Amygdala (tissue), 56 donors: ENCODE measurements at regions not wholly inside any gene's neighbourhood (a gene's known extent, or its start where the extent isn't known, plus 50 kb on each side); places are given as distances from the start of the nearest gene placed in this dataset.

Experiments used
- DNase-seq, 56 donors: peaks; one replicate each; lab custom pipeline; 2025; lab: John Stamatoyannopoulos, UW

DNA sequence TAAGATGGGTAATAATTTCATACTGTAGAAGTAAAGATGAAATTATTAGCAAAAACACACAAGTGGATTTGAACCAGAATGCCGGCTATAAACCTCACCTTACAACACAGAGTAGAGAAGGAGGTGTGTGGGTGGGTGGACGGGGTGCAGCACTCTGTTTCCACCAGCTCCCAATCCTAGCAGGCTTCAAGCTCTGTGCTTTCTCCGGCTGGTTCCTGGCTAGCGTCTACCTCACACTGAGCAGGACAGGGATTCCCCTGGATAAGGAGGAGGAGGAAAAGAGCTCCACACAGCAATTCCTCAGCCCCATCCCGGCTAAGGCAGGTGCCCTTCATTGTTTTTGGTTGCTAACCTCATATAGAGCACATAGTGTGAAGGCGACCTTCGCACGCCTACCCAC lies 453.3 kb downstream of the C6orf118 start:
- no peak for DNase-seq

DNA sequence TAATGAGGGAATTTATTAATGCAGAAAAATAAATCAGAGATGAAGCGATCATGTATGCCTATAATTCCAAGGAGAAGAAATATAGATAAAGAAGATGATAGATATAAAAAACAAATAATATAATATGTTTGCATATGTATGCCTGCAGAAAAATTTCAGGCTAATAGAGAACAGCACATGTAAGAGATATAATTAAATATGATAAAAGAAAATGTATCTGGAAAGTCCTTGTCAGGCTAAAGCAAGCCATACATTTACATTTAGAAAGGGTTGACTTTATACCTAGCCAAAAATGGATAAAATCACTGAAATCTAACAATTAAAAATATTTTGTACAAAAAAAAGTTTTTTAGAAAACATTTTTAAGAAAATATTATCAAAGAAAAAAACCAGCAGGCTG lies 454.1 kb downstream of the C6orf118 start:
- DNase-seq, result no peak

DNA sequence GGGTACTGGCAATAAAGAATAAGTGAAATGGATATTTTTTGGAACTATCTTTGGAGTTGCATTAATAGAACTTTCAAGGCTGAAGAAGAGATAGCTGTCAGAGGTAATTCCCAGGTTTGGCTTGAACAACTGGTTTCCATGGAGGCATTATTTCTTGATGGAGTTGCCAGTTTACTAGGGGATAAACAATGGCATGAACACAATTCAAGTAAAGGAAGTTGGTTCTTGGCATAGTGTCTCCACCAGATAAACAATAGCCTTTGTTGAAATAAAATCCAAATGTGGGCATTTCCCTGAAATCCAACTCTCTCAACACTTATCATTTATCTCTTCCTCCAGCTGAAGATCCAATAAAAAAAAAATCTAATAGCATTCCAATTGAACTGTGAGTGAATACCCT lies 454.9 kb downstream of the C6orf118 start:
- no peak for DNase-seq

DNA sequence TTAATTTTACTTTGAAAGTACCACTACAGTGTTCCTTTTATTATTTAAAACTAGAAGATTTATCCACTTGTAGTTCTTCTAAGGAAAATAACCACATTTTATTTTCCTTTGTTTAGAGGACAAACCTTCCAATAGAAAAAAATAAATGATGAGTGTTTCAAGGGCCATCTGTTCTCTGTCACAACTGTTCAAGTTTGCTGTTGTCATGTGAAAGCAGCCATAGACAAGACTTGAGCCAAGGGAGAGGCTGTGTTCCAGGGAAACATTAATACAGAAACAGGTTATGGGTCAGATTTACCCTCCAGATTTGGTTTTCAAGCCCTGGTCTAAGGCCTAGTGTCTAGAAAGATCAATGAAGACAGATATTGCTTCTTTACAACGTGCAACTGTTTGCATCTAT lies 463.6 kb downstream of the C6orf118 start:
- no peak for DNase-seq

DNA sequence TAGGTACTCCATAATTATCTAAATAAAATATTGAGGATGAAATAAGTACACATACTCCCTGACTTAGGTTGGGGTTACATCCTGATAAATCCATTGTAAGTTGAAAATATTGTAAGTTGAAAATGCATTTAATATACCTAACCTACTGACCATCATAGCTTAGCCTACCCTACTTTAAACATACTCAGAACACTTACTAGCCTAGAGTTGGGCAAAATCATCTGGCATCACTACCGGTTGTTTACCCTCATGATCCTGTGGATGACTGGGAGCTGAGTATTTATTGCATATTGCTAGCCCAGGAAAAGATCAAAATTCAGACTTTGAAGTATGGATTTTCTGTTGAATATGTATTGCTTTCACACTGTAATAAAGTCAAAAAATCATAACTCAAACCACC lies 467.3 kb downstream of the C6orf118 start:
- no peak for DNase-seq

DNA sequence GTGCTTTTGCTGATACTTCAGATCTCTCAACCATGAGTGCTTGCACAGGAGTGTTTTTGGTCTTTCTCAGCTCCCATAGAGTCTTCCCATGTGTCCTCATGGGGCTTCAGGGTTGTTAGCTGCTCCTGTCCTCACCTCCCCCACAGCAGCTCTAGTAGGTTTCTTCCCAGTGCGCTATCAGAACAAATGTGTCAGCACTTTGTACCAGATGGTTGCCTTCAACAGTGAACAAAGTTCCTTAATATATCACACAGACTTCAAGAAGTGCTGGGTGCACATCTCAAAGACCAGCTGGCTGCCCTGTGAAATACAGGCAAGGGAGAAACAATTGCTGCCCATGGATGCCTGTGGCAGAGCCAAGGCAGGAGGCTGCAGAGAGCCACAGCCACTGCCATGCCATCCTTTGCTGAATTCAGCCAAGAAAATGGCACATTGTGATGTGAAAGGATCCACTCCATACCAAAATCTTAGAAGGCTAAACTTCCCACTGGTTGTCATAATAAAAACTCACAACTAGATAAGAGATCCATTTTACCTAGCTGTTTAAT lies 471.3 kb downstream of the C6orf118 start:
- DNase-seq, result no peak

DNA sequence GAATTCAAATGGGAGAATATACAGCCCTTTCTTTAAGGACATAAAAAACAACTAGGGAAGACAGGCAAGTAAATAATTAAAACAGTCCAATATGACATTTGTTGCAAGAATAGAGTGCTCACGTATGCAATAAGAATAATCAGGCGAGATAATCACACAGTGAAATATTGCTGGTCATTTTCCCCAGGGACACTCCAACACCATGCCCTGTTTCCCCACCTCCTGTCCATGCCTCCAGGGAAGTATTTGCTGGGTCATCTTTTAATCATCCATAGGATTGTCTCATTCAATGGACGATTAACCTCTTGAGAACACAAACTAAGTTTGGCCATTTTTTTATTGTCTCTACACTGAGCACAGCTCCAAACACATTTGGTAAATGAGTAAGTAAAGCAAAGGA lies 472.9 kb downstream of the C6orf118 start:
- no peak for DNase-seq

DNA sequence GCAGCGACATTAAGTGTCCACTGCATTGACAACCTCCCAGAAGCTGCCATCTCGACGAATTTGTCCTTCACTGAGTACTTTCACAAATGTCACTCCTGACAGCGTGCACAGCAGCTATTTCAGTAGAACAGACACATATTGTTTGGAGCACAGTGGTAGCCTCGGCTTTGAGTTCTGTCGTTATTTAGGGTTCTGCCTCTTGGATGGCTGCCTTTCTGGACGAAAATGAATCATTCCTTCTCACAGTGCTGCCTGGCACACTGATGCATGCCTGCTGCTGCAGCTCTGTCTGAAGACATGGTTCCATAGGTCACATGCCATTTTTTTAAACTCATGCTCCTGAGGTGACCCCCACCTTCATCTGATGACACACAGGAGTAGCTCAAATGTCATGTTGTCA lies 477.0 kb downstream of the C6orf118 start:
- peak in 30 of 56 donors; percentile 5 to 75 (median 30) for DNase-seq

DNA sequence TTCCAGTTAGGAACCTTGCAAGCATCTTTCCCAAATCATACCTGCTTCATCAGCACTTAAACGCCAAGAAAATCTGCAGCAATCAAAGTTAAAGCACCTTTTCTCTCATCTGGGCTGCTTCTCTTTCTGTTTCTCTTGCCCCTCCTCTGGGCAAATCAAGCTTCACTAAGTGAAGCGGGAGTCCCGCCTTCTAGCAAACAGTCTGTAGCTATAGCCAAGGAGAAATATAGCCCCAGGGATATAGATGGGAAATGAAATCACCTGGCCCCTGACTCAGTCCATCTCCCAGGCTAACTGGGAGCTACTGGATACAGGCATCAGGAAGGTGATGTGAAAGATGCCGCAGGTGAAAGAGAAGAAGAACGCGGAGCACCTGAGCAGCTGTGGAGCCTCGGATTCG lies 481.9 kb downstream of the C6orf118 start:
- DNase-seq, result no peak

DNA sequence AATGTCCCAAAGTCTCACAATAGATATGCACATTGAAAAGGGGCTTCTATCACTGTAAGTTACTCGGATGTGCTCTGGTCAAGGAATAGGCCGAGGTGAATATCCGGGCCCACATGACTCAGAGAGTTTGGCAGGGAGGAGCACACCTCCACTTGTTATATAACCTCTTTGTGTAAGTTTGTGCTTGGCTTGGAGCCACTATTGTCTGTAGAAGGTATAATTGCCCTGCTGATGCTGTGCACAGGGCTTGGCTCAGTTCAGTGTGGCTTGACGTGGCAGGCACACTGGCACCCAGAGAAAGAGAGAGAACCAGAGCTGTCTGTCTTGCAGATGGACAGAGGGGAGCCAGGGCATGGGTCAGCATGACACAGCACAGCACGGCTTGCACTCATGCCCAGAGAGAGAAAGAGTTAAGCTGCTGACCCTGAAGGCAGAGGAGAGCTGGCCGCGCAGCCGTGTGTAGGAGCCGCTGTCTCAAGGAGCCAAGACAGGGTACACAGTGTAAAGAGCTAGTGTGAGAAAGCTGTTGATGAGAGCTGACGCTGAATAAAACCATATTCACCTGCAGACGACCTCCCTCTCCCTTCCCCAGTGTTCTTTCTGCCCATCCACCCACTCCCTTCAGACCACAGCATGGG lies 482.5 kb downstream of the C6orf118 start:
- peak in 9 of 56 donors; percentile 2 to 78 (median 12) for DNase-seq

DNA sequence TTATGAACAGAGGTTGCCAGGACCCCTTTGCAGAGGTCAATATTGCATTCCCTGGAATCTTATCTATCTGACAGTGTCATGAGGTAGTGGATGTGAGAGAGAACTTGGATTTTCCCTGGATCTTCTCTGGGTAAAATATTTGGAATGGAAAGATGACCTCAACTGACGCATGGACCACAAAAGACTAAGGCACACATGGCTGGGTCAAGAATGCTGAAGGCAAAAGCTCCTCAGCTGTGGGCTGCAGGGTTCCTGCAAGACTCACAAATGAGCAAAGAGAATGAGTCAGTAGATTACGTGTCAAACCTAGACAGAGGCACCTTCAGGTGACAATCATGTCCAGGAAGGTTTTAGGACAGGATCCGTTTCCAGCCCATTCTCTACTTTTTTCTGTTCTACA lies 484.0 kb downstream of the C6orf118 start:
- no peak for DNase-seq

DNA sequence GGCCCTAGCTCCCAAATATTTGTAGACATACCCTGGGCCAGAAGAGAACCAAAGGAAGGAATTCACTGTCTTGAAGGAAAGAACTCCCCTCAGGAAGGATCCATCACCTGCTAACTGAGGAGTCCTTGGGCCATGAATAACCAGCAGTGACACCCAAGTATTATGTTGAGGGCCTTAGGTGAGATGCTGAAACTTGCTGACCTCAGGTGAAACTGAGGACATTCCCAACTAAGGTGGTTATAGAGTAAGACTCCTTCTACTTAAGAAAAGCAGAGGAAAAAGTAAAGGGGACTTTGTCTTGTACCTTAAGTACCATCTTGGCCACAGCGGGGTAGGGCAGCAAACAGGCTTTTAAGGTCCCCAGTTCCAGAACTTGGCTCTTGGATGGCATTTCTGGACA lies 491.7 kb downstream of the C6orf118 start:
- DNase-seq, result no peak

DNA sequence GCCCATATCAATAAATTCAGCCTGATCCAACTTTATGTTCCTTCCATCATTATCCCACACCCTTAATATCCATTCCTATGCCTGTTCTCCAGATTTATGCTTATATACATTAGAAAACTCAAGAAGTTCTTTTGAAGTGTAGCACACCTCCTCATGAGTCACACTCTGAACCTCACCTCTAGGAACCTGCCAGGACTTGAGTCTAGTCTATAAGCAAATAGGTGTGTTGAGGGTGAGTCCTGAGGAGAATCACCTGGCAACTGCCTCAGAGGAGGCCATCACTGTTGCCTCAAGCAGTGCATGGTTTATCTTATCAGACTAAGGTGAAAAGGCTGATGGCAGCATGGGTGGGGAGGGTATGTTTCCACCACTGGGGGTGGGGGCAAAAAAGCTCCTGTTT lies 496.7 kb downstream of the C6orf118 start:
- no peak for DNase-seq

DNA sequence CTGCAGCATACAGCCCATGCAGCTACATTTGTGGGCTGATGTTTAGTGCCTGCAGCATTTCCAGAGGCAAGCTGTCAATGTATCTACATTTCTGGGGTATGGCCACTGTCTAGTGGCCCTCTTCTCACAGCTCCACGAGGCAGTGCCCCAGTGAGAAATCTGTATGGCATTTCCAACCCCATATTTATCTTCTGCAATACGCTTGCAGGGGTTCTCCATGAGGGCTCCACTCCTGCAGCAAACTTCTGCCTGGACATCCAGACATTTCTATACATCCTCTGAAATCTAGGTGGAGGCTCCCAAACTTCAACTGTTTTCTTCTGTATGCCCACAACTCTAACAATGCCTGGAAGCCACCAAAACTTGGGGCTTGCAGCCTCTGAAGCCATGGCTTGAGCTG lies 502.3 kb downstream of the C6orf118 start:
- DNase-seq, result no peak

DNA sequence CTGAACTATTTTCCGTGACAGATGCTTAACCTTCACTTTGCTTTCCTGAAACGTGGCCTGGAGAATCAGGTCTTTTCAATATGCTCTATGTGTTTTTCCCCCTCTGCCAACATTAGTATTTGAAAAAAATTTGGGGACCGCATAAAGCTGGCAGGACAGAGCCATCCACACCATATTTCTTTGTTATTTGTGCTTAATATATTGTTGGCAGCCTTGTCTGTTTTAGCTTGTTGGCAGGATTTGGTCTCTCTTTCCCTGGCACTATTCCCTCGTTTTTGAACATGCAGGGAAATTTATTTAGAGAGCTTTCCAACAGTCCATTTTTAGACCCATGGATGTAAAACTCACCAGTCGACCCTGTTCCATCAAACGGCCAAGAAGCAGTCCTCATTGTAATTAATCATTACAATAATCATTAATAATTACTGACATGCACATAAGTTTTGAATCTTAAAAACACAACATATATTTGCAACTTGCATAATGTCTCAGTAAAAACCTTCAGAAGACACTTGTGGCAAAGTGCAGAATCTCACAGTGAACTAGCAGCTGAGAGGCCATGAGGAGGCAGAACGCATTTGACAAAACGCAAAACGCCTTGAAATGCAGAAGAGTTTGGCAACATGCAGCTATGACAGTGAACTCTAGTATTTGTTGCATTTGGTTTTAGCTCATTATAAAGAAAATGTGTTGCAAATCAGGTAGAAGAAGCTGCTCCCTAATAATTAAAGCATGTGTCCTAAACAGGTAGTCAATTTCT lies 514.2 kb downstream of the C6orf118 start:
- DNase-seq, result no peak

DNA sequence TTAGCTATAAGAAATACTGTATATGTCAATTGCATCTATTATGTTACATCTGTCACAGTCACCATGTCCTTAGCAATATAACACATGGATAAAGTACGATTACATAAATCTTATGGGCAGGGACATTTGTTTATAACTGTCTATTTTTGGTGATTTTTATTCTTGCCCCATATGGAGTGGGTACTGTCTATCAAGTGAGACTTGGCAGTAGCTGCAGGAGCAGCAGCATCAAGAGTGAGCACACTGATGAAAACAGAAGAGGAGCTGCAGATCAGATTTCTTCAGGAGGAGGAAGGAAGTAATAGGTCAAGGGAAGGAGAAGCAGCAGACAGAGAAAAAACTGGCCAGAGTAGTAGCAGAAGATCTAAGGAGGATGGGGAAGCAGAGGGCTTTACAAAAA lies 516.7 kb downstream of the C6orf118 start:
- no peak for DNase-seq

DNA sequence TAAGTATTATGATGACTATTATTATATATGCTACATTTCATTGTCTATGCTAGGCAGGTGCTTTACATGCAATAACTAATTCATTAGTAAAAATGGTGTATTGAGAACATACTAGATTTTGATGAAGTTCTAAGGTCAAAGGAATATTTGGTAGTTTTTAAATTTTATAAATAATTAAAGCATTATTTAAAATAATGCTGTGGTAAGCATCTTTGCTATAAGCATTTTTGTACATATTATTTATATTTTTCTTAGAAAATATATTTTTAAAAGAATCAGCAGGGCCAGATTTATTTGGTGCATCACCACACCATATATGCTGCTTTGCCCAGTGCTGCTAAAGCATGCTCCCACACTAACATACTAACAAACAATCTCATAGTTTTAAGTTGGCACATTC lies 517.9 kb downstream of the C6orf118 start:
- DNase-seq, result no peak

DNA sequence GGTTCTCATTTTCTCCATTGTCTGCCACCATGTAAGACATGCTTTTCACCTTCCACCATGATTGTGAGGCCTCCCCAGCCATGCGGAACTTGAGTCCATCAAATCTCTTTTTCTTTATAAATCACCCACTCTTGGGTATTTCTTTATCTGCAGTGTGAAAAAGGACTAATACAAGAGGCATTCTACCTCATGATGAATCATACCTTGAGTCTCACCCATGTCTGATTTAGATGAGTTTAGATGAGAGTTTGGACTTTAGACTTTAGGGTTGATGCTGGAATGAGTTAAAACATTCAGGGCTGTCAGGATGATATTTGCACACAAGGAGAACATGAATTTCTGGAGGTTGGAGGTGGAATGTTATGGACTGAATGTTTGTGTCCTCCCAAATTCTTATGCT lies 545.6 kb downstream of the C6orf118 start:
- no peak for DNase-seq

DNA sequence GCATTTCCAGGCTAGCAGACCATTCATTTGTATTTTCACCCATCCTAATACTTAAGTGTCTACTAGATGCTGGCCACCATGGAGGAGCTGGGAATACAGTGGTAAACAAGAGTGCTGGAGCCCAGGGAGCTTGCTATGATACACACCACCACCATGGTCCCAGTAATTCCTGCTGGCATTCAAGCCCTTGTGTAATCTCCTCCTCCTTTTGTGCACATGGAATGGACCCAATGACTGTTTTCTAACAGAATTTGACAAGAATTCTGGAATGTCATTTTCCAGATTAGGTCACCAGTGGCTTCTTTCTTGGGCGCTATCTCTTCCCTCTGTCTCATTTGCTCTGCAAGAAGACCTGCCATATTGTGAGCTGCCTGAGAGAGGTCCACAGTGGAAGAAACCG lies 552.0 kb downstream of the C6orf118 start:
- no peak for DNase-seq

DNA sequence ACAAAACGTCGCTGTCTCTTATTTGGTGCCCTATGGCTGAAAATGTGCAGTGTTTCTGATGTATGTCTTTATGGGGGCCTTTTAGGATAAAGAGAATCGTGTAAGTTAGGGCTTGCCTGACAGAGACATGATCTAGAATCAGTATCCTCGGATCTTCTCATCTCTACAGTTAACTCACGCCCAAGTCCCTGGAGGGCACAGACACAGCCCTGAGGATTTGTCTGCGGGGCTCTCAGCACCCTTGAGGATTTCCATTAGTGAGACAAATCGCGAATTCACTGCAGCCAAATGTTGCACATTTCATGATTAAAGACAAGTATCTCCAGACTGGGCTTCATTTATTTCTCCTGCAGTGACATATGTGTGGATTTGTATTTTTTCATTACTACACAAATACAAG lies 552.7 kb downstream of the C6orf118 start:
- no peak for DNase-seq

DNA sequence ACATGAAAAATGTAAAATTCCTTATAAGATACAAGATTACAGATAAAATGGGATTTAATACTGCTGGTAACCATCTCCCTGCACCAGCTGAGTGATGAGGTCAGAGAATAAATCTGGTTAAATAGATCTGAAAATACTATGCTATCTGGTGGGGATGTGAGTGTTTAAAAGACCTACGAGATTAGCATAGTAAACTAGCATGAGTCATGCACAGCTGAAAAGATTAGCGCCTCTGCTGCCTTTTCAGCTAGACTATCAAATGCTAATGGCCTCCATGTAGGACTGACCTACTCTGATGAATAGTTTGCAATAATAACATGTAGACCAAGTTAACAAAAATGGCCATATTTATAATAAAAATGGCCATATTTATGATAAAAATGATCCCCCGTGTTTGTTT lies 553.3 kb downstream of the C6orf118 start:
- DNase-seq, result no peak

DNA sequence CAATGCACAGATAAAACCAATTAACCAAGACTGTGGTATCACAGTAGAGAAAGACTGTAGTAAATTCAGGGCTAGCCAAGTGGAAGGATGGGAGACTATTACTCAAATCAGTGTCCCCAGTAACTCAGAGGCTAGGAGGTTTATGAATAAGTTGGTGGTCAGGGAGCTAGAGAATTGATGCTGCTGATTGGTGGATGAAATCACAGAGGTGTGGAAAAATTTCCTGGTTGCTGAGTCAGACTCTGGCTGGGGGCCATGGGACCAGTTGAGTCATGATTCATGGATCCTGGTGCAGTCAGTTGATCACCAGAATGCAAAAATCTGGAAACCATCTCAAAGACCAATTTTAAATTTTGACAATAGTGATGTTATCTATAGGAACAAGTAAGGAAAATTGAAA lies 555.9 kb downstream of the C6orf118 start:
- DNase-seq, result no peak
